ENCODE measurements at regions not wholly inside any gene's neighbourhood (a gene's known extent, or its start where the extent isn't known, plus 50 kb on each side); places are given as distances from the start of the nearest gene placed in this dataset.

DNA sequence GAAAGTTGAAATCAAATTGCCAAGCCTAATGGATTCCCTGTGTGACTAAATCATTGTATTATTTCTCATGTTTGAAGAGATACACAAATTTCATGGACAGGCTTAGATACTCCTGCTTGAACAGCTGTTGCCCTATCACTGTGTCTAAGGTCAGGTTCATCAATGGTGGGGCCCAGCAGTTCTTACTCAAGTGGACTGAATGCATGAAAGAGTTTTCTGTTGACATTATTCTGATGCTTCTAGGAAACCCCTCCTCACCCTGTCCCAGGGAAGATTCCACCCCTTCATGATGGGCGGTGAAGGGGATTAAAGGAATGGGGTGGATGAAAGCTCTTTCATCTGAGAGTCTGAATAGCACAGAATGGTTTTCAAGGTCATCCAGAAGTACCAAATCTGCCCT, 148.8 kb downstream of the INO80D start:
- Histone ChIP-seq H3K9me3 (ENCODE audit: severe bottlenecking) (no peaks in the 10 kb centered on the region), H3K36me3 (ENCODE audit: low read depth) (no peaks in the 10 kb centered on the region), H3K4me1 (ENCODE audit: insufficient read depth, poor library complexity, severe bottlenecking) (no peaks in the 10 kb centered on the region), H3K27me3 (ENCODE audit: insufficient read depth, poor library complexity, severe bottlenecking) (no peaks in the 10 kb centered on the region), H3K27ac (ENCODE audit: poor library complexity, severe bottlenecking) (no peak overlapping the region), H3K4me3 (ENCODE audit: severe bottlenecking) (no peak overlapping the region)
- DNase-seq (ENCODE audit: low spot score) (no peak), ATAC-seq (ENCODE audit: low read depth) (no peak)
- TF ChIP-seq CTCF (IDR thresholded peaks at IDR 0.05; ENCODE audit: poor library complexity, severe bottlenecking) = no peak

GRCh38 chr2:205936446-205936845, 149.5 kb downstream of the INO80D start:
- Histone ChIP-seq H3K4me1 (ENCODE audit: insufficient read depth, poor library complexity, severe bottlenecking) (no peaks in the 10 kb centered on the region), H3K27me3 (ENCODE audit: insufficient read depth, poor library complexity, severe bottlenecking) (no peaks in the 10 kb centered on the region), H3K27ac (ENCODE audit: poor library complexity, severe bottlenecking) (no peak overlapping the region), H3K36me3 (ENCODE audit: low read depth) (no peaks in the 10 kb centered on the region), H3K9me3 (ENCODE audit: severe bottlenecking) (no peaks in the 10 kb centered on the region), H3K4me3 (ENCODE audit: severe bottlenecking) (no peak overlapping the region)
- DNase-seq (ENCODE audit: low spot score) (no peak), ATAC-seq (ENCODE audit: low read depth) (no peak)
- TF ChIP-seq CTCF (IDR thresholded peaks at IDR 0.05; ENCODE audit: poor library complexity, severe bottlenecking) = no peak

GRCh38 chr2:205934443-205934842, 151.5 kb downstream of the INO80D start:
- no peak for TF ChIP-seq CTCF (IDR thresholded peaks at IDR 0.05; ENCODE audit: poor library complexity, severe bottlenecking)
- ATAC-seq (ENCODE audit: low read depth) (no peak), DNase-seq (ENCODE audit: low spot score) (no peak)
- no peaks in the 10 kb centered on the region for H3K36me3 ChIP-seq (ENCODE audit: low read depth)
- H3K4me1 ChIP-seq (ENCODE audit: insufficient read depth, poor library complexity, severe bottlenecking) = no peaks in the 10 kb centered on the region
- no peak overlapping the region for H3K27ac ChIP-seq (ENCODE audit: poor library complexity, severe bottlenecking)
- H3K27me3 ChIP-seq (ENCODE audit: insufficient read depth, poor library complexity, severe bottlenecking) = no peaks in the 10 kb centered on the region
- no peak overlapping the region for H3K4me3 ChIP-seq (ENCODE audit: severe bottlenecking)
- no peaks in the 10 kb centered on the region for H3K9me3 ChIP-seq (ENCODE audit: severe bottlenecking)

DNA sequence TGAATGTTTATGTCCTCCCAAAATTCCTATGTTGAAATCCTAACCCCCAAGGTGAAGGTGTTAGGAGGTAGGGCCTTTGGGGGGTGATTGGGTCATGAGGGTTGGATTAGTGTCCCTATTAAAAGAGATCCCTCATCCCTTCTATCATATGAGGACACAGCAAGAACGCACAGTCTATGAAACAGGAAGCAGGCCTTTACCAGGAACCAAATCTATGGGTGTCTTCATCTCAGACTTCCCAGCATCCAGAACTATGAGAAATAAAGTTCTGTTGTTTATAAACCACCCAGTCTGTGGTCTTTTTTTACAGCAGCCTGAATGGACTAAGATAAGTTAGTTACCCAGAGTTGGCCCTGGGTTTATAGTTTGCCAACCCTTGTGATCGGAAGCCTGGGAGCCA, 153.1 kb downstream of the INO80D start:
- Histone ChIP-seq H3K9me3 (ENCODE audit: severe bottlenecking) (no peaks in the 10 kb centered on the region), H3K36me3 (ENCODE audit: low read depth) (no peaks in the 10 kb centered on the region), H3K4me1 (ENCODE audit: insufficient read depth, poor library complexity, severe bottlenecking) (no peaks in the 10 kb centered on the region), H3K4me3 (ENCODE audit: severe bottlenecking) (no peak overlapping the region), H3K27ac (ENCODE audit: poor library complexity, severe bottlenecking) (no peak overlapping the region), H3K27me3 (ENCODE audit: insufficient read depth, poor library complexity, severe bottlenecking) (no peaks in the 10 kb centered on the region)
- TF ChIP-seq CTCF (IDR thresholded peaks at IDR 0.05; ENCODE audit: poor library complexity, severe bottlenecking) = no peak
- DNase-seq (ENCODE audit: low spot score) (no peak), ATAC-seq (ENCODE audit: low read depth) (no peak)

DNA sequence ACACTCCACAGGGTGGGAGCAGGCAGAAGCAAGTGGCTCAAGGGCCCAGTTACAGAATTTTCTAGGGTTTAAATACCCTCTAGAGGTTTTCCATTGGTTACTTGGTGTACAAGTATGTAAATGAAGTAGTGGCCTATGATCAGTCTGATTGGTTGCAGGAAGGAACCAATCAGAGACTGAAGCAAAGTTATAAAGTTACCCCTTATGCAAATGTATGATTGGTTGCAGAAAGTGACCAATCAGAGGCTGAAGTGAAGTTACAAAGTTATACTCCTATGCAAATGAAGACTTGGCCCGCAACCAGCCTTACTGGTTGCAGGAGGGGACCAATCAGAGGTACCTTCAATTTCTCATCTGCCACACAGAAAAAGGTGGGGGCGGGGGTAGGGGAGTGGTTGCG, 154.6 kb downstream of the INO80D start:
- no peak overlapping the region for H3K27ac ChIP-seq (ENCODE audit: poor library complexity, severe bottlenecking)
- H3K4me3 ChIP-seq (ENCODE audit: severe bottlenecking) = no peak overlapping the region
- H3K27me3 ChIP-seq (ENCODE audit: insufficient read depth, poor library complexity, severe bottlenecking) = peaks cover 3% of the 10 kb centered on the region
- no peaks in the 10 kb centered on the region for H3K9me3 ChIP-seq (ENCODE audit: severe bottlenecking)
- no peak for DNase-seq (ENCODE audit: low spot score)
- no peak for TF ChIP-seq CTCF (IDR thresholded peaks at IDR 0.05; ENCODE audit: poor library complexity, severe bottlenecking)
- ATAC-seq (ENCODE audit: low read depth) = no peak
- H3K36me3 ChIP-seq (ENCODE audit: low read depth) = no peaks in the 10 kb centered on the region
- H3K4me1 ChIP-seq (ENCODE audit: insufficient read depth, poor library complexity, severe bottlenecking) = no peaks in the 10 kb centered on the region

All from RWPE2 (cell line).